Immature natural killer cell (primary cell): ENCODE measurements at regions not wholly inside any gene's neighbourhood (a gene's known extent, or its start where the extent isn't known, plus 50 kb on each side); places are given as distances from the start of the nearest gene placed in this dataset.

ENCODE experiments used
- DNase-seq, 3 donors: peaks; one replicate each; pipeline ENCODE4 v3.0.0; 2022; ENCODE audit warnings: mixed read lengths in 1 of 3
- H3K27ac Mint-ChIP-seq, 6 donors: one replicate each; pipeline ENCODE4 v1.8.0; 2020; ENCODE audit warnings: mixed read lengths in 6 of 6, mild to moderate bottlenecking in 5 of 6, inconsistent platforms in 4 of 6, moderate library complexity in 3 of 6
- H3K27me3 Mint-ChIP-seq, 3 donors: one replicate each; pipeline ENCODE4 v1.8.0; 2020 to 2021; ENCODE audit warnings: low read depth in 3 of 3, mild to moderate bottlenecking in 3 of 3, mixed read lengths in 3 of 3, moderate library complexity in 3 of 3, inconsistent platforms in 1 of 3
- H3K36me3 Mint-ChIP-seq, 3 donors: one replicate each; pipeline ENCODE4 v1.8.0; 2020; ENCODE audit warnings: mixed read lengths in 3 of 3, inconsistent platforms in 2 of 3, mild to moderate bottlenecking in 2 of 3
- H3K4me1 Mint-ChIP-seq, 2 donors: one replicate each; pipeline ENCODE4 v1.8.0; 2020; ENCODE audit warnings: inconsistent platforms in 2 of 2, mild to moderate bottlenecking in 2 of 2, mixed read lengths in 2 of 2, moderate library complexity in 1 of 2
- H3K4me3 Mint-ChIP-seq, 5 donors: one replicate each; pipeline ENCODE4 v1.8.0; 2020; ENCODE audit warnings: mild to moderate bottlenecking in 5 of 5, mixed read lengths in 5 of 5, inconsistent platforms in 3 of 5, moderate library complexity in 3 of 5
- H3K9me3 Mint-ChIP-seq, 6 donors: one replicate each; pipeline ENCODE4 v1.8.0; 2020; ENCODE audit warnings: mild to moderate bottlenecking in 6 of 6, mixed read lengths in 6 of 6, inconsistent platforms in 4 of 6, moderate library complexity in 3 of 6

DNA sequence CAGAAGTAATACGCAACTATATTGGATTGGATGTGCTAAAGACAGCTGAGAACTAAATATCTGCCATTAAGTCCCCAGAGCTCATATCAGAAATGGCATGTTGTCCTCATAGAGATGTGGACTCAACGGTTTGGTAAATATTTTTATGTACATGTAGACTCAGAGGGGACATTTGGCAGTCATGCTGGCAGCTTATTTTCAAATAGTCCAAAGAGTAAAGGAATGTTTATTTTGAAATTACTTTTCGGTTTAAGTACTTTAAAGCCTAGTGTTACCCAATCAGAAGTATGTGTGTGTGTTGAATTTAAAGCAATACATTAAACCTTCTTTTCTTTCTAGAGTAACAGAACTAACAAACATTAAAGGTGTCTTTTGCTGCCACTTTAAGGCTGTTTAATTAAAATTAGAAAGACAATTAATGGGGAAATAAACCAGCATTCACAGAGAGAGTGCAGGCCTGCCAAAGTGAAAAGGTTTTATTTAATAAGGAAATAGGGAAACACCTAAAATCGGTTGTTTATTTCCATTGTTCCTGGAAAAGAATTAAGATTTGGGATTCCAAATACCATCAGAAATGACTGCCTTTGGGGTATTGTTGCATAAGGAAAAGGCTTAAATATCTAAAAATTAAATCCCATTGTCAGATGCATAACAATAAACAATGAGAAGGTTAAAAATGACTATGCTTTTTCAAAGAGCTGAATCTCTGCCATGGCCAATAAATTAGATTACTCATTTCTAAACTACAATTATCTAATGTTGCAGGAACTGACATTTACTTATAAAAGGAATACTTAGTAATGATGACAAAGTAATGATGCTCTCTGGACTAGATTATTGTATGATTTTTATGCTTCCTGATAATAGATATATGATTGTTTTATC is 113.4 kb upstream of the AHR start:
- H3K9me3 Mint-ChIP-seq, result no peaks in the 10 kb centered on the region
- no peak for DNase-seq
- no peaks in the 10 kb centered on the region for H3K36me3 Mint-ChIP-seq
- H3K4me3 Mint-ChIP-seq, result no peak overlapping the region
- H3K27me3 Mint-ChIP-seq, result peaks cover 3 to 5% (median 3%) of the 10 kb centered on the region in 3 donors
- H3K27ac Mint-ChIP-seq, result no peak overlapping the region
- H3K4me1 Mint-ChIP-seq, result no peaks in the 10 kb centered on the region

DNA sequence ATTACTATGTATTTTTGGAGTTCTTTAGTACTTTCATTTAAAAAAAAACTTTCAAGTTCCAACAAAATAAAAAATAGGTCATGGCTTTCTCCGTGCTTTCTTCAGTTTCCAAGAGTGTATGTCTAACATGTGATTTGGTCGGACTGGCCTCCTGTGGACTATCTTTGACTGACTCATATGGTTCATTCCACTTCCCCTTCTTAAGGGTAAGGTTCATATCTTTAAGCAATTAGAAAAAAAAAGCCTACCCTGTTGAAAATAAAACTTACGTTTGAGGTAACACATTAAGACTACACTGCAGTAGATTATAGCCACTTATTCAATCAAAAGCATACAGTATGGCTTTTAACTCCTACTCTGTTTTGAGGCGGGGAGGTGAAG is 112.8 kb upstream of the AHR start:
- Mint-ChIP-seq H3K4me1 (no peaks in the 10 kb centered on the region), H3K9me3 (no peaks in the 10 kb centered on the region), H3K36me3 (no peaks in the 10 kb centered on the region), H3K27ac (no peak overlapping the region), H3K27me3 (peaks cover 3 to 5% (median 3%) of the 10 kb centered on the region in 3 donors), H3K4me3 (no peak overlapping the region)
- DNase-seq, result no peak

DNA sequence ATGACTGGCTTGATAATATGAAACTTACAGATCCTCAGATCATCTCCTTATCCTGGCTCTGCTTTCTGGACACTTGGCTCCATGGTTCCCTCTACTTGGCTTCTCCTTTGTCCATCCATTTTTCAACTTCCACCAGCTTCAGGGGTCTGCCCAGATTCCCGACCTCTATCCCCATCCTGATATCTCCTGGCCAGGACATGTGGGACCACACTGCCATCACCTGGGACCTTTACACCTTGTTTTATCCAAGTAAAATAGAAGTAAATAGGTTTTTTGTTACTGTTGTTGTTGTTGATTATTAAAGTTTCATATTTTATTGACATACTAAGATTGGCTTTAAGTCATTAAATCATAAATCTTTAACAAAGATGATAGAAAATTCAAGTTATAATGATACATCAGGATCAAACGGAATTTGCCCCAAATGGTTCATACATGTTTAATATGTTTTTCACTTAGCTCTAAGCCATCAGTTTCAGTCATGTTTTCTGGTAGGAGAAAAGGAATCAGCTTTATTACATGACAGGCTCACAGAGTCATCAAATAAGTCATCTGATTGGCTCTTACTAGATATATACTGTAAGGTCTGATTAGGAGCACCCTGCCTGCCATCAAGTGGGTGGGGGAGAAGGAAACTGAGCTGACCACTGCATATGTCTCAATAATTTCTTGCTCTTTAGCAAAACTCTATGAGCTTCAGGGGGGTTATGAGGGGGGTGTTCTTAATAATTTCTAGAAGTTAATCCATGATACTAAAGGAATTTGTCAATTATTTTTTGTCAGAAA is 111.5 kb upstream of the AHR start:
- H3K4me3 Mint-ChIP-seq, result no peak overlapping the region
- peaks cover 2 to 3% (median 3%) of the 10 kb centered on the region in 3 donors for H3K27me3 Mint-ChIP-seq
- DNase-seq, result no peak
- no peaks in the 10 kb centered on the region for H3K9me3 Mint-ChIP-seq
- H3K4me1 Mint-ChIP-seq, result no peaks in the 10 kb centered on the region
- H3K27ac Mint-ChIP-seq, result no peak overlapping the region
- H3K36me3 Mint-ChIP-seq, result no peaks in the 10 kb centered on the region

DNA sequence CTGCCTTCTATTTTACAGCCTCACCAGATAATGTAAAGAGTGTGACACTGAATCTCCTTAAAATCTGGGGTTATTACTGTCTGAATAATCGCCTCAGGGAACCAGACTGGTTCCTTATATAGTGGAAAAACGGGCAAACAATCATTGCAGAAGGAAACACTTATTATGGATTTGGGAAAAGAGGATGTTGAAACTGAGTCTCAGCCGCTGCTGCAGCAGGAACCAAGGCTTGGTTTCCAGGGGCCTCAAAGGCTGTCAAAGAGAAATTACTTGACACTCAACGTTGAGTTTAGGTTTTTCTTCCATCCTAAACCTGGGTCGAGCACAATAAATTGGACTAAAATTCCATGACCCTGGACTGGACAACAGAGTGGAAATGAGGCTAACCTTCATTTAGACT is 103.8 kb upstream of the AHR start:
- H3K36me3 Mint-ChIP-seq, result no peaks in the 10 kb centered on the region
- no peaks in the 10 kb centered on the region for H3K9me3 Mint-ChIP-seq
- no peaks in the 10 kb centered on the region for H3K27me3 Mint-ChIP-seq
- peaks cover 5 to 7% of the 10 kb centered on the region in 2 donors for H3K4me1 Mint-ChIP-seq
- no peak overlapping the region for H3K27ac Mint-ChIP-seq
- no peak overlapping the region for H3K4me3 Mint-ChIP-seq
- DNase-seq, result no peak

DNA sequence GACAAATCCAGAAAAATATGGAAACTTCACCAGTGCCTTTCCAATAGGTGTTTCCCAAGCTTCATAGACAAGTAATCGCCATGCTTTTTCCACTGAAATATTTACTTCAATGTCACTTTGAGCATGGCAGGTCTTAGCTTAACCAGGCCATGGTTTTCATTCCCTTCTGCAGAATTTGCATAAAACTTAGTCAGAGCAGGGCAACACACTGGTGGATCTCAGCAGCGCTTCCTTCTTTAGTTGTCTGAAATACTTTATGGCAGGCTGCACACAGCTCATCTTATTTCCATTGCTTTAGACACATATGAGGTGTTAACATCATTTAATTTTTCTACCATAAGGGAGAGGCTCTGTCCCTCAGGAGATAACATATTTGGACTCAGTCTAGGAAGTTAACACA is 102.9 kb upstream of the AHR start:
- DNase-seq, result no peak
- Mint-ChIP-seq H3K4me1 (peaks cover 5 to 7% of the 10 kb centered on the region in 2 donors), H3K9me3 (no peaks in the 10 kb centered on the region), H3K27ac (no peak overlapping the region), H3K36me3 (no peaks in the 10 kb centered on the region), H3K27me3 (peaks cover 0 to 2% (median 0%) of the 10 kb centered on the region in 3 donors), H3K4me3 (no peak overlapping the region)

DNA sequence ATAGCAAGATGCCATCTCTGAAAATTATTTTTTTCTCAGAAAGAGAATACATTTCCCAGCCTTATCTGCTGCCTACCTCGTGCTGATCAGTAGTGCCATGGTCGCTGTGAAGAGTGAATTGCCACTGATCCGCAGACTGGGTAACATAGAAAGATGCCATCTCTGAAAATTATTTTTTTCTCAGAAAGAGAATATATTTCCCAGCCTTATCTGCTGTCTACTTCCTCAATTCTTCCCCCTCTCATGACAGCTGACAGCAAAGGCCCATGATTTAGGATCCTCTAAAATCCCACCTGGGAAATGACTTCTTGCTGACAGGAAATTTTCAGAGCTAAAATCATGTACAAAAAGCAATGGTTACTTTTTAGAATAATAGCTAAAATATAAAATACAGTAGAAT is 92.5 kb upstream of the AHR start:
- H3K27me3 Mint-ChIP-seq, result peaks cover 0 to 10% (median 8%) of the 10 kb centered on the region in 3 donors
- no peaks in the 10 kb centered on the region for H3K4me1 Mint-ChIP-seq
- no peak for DNase-seq
- peaks cover 0 to 5% (median 0%) of the 10 kb centered on the region in 3 donors for H3K36me3 Mint-ChIP-seq
- H3K4me3 Mint-ChIP-seq, result no peak overlapping the region
- H3K9me3 Mint-ChIP-seq, result no peaks in the 10 kb centered on the region
- no peak overlapping the region for H3K27ac Mint-ChIP-seq

DNA sequence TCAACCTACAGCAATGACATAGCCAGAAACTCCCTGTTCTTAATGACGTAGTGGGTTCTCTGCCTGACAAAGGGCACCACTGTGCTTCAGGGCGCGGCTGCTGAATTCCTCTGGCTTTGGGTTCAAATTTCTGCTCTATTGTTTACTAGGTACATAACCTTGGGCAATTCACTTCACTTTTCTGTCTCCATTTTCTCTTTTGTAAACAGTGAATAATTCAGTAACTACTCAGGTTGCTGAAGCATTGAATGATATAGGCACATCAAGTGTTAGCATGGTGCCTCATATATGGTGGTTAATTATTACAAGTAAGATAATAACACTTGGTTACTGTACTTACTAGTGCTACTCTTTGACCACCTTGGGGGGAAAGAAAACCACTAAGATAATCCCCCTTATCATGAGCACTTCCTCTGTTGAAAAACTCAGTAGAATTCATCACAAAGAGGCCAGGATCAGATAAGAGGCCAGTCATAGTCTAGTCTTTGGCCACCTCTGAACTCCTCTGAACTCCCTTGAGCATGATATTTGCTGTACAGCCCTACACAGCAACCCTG is 92.0 kb upstream of the AHR start:
- Mint-ChIP-seq H3K4me3 (no peak overlapping the region), H3K36me3 (peaks cover 0 to 5% (median 0%) of the 10 kb centered on the region in 3 donors), H3K4me1 (no peaks in the 10 kb centered on the region), H3K27ac (no peak overlapping the region), H3K9me3 (no peaks in the 10 kb centered on the region), H3K27me3 (peaks cover 0 to 9% (median 8%) of the 10 kb centered on the region in 3 donors)
- DNase-seq, result no peak

DNA sequence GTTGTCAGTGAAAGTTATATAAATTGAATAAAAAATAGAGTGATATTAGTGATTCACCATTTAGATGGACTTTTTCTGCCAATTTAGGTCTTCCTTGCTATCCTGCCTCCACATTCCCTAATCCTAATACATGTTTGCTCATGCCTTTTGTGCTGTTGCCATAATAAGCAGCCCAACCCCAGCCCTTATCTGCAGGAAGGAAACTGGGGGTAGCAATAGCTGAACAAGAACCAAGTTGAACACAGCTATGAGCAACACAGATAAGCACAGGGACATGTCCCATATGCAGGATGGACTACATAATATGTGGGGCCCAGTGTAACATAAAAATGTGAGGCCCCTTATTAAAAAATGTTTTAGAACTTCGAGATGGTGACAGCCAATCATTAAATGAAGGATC is 91.2 kb upstream of the AHR start:
- DNase-seq, result no peak
- no peak overlapping the region for H3K27ac Mint-ChIP-seq
- peaks cover 0 to 9% (median 8%) of the 10 kb centered on the region in 3 donors for H3K27me3 Mint-ChIP-seq

DNA sequence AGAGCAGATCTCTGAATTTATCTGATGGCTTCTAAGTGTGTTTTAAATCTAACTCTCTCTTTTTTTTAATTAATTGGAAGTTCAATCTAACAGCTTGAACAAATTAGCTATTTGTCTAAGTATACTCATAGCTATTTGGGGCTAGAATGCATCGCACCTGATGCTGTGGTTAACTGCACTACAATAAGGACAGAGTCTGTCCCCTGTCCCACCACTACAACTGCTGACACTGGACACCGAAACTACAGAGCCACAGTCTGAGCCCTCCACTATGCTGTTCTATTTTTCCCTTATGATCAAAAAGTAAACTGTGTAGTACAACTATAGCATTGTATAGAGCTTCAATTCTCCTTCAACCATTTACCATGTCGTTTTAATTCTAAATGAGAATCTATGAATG is 89.4 kb upstream of the AHR start:
- Mint-ChIP-seq H3K4me1 (no peaks in the 10 kb centered on the region), H3K27me3 (peaks cover 0 to 6% (median 2%) of the 10 kb centered on the region in 3 donors), H3K4me3 (no peak overlapping the region), H3K9me3 (no peaks in the 10 kb centered on the region), H3K36me3 (no peaks in the 10 kb centered on the region), H3K27ac (no peak overlapping the region)
- DNase-seq, result no peak

More for the DNA sequence above, 91.2 kb upstream of the AHR start:
- Mint-ChIP-seq H3K36me3 (peaks cover 0 to 5% (median 0%) of the 10 kb centered on the region in 3 donors), H3K4me3 (no peak overlapping the region), H3K9me3 (no peaks in the 10 kb centered on the region), H3K4me1 (no peaks in the 10 kb centered on the region)

DNA sequence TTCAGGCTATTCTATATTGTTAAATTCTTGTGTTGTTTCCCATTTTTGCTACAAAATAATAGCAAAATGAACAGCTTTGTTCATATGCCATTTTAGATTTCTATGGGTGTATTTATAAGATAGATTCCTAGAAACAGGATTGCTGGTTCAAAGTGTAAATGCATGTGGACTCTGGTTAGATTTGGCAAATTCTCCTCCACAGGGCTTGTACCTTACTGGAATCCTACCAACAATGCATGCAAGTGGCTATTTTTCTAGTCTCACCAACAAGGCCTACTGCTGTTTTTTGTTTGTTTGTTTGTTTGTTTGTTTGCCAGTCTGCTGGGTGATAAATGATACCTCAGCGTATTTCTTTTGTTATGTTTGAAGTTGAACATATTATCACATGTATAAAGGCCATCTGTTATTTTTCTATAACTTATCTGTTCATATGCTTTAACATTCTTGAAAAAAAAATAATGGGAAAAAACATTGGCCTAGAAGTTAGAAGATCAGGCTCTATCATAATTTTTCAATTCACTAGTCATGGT is 87.1 kb upstream of the AHR start:
- Mint-ChIP-seq H3K27me3 (peaks cover 0 to 3% (median 2%) of the 10 kb centered on the region in 3 donors), H3K9me3 (peaks cover 0 to 2% (median 0%) of the 10 kb centered on the region in 6 donors), H3K4me1 (no peaks in the 10 kb centered on the region), H3K4me3 (no peak overlapping the region), H3K36me3 (peaks cover 0 to 6% (median 0%) of the 10 kb centered on the region in 3 donors), H3K27ac (no peak overlapping the region)
- DNase-seq, result no peak

DNA sequence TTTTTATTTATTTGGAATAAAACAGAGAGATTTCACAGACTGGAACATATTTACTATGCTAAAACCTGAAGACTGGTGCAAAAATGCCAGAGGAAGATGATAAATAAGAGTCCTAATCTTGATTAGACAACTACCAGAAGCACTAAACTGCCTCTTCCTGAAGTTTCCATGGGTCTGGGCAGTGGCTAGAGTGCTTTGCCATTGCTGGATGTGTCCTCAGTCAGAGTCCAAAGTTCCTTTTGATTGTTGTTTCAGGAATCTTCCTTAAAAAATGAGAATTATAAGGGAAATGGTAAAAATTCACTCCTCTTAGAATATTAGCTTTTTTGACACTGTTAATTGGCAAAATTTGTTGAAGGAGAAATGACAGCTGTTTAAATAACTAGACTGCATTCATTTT is 86.3 kb upstream of the AHR start:
- H3K9me3 Mint-ChIP-seq, result peaks cover 0 to 2% (median 0%) of the 10 kb centered on the region in 6 donors
- H3K4me1 Mint-ChIP-seq, result no peaks in the 10 kb centered on the region

DNA sequence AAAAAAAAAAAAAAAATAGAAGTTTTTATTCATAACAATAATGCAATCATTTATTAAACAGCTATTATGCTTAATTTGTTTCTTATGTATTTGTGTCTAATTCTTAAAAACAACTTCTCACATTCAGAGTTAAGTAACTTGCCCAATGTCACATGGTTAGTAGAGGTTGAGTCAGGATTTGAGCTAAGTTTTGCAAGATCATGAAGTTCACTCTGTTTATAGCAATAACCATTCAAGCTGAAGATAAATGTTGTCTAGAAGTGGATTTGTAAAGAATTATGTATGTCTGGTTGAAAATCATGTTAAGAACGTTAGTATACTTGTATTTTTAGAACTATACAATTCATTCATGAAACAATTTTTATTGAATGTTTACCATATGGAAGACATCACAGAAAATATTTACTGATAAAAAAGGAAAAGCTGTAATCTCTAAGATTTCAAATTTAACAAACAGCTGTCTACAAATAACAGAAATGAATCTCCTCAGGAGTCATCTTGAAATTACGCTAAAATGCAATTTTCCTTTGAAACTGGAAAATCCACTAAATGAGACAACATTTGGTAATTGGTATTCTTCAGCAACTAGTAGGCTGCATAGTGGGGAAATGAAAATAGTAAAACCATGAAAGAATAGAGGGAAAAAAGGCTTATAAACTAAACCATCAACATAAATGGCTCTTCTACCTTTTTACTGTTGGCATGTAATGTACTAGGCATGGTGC is 70.5 kb upstream of the AHR start:
- peaks cover 0 to 5% (median 0%) of the 10 kb centered on the region in 6 donors for H3K9me3 Mint-ChIP-seq

More for the DNA sequence above, 86.3 kb upstream of the AHR start:
- H3K27me3 Mint-ChIP-seq, result peaks cover 0 to 3% (median 1%) of the 10 kb centered on the region in 3 donors
- no peak overlapping the region for H3K4me3 Mint-ChIP-seq
- no peak for DNase-seq
- H3K27ac Mint-ChIP-seq, result no peak overlapping the region
- H3K36me3 Mint-ChIP-seq, result peaks cover 0 to 6% (median 0%) of the 10 kb centered on the region in 3 donors

DNA sequence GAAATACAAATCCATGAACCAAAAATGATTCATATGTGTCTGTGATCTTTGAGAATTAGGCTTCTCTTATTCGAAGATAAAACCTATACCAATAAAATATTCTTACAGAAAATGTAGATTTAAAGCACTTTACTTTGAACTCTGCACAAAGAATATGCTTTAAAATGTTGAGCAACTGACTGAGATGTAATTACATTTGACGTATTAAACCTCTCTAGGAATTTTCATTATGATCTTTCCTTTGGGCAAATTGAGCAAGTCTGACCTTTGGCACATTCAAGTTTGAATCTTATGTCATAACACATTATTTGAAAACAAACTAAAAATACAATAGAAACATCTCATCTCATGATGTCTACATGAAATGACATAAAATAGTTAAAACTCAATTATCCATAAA is 69.2 kb upstream of the AHR start:
- Mint-ChIP-seq H3K9me3 (peaks cover 0 to 5% (median 0%) of the 10 kb centered on the region in 6 donors), H3K4me1 (peaks cover 12 to 15% of the 10 kb centered on the region in 2 donors), H3K4me3 (no peak overlapping the region), H3K36me3 (no peaks in the 10 kb centered on the region), H3K27ac (no peak overlapping the region), H3K27me3 (peaks cover 0 to 2% (median 0%) of the 10 kb centered on the region in 3 donors)
- no peak for DNase-seq

More for the DNA sequence above, 70.5 kb upstream of the AHR start:
- Mint-ChIP-seq H3K36me3 (no peaks in the 10 kb centered on the region), H3K4me3 (no peak overlapping the region), H3K27ac (no peak overlapping the region), H3K4me1 (peaks cover 2% of the 10 kb centered on the region in 2 donors), H3K27me3 (no peaks in the 10 kb centered on the region)
- no peak for DNase-seq
